Fibroblast of lung (primary cell): ENCODE measurements at regions not wholly inside any gene's neighbourhood (a gene's known extent, or its start where the extent isn't known, plus 50 kb on each side); places are given as distances from the start of the nearest gene placed in this dataset.

Experiments
- DNase-seq, 2 donors: peaks; one replicate each; pipeline versions ENCODE4 v3.0.0 to v3.0.0-alpha.2; 2010; ENCODE audit warnings: low read depth in 2 of 2
- H2AFZ ChIP-seq: 2 replicates; pipeline ENCODE4 v1.5.1; 2012; ENCODE audit warnings: low read length, control low read depth, inconsistent platforms
- H3K27ac ChIP-seq: 2 replicates; pipeline ENCODE4 v1.5.1; 2011; ENCODE audit warnings: low read length, control low read depth; ENCODE audit not compliant: insufficient read depth
- H3K27me3 ChIP-seq: 2 replicates; pipeline ENCODE4 v1.5.1; 2011; ENCODE audit warnings: mild to moderate bottlenecking, low read length; ENCODE audit not compliant: control insufficient read depth, insufficient read depth
- H3K36me3 ChIP-seq: 2 replicates; pipeline ENCODE4 v1.5.1; 2011; ENCODE audit warnings: low read length; ENCODE audit not compliant: control insufficient read depth, insufficient read depth
- H3K4me1 ChIP-seq: 2 replicates; pipeline ENCODE4 v1.5.1; 2011; ENCODE audit warnings: low read length; ENCODE audit not compliant: control insufficient read depth, insufficient read depth; ENCODE audit errors: extremely low read depth
- H3K4me2 ChIP-seq: 2 replicates; pipeline ENCODE4 v1.5.1; 2011; ENCODE audit warnings: low read length, control low read depth; ENCODE audit not compliant: insufficient read depth; ENCODE audit errors: extremely low read depth
- H3K4me3 ChIP-seq, 4 experiments: fragments of 200-600 bp in 1 of 4; sonication (generic) in 1 of 4; replicated peaks in 1 of 4; 2 replicates each; pipeline ENCODE4 v1.5.1; 2011 to 2016; ENCODE audit warnings: low read length in 4 of 4, low read depth in 3 of 4, mild to moderate bottlenecking in 3 of 4, control low read depth in 2 of 4, inconsistent platforms in 1 of 4, mixed read lengths in 1 of 4; ENCODE audit not compliant: insufficient read depth in 1 of 4; ENCODE audit errors: control extremely low read depth in 1 of 4
- H3K79me2 ChIP-seq: 2 replicates; pipeline ENCODE4 v1.5.1; 2012; ENCODE audit warnings: mild to moderate bottlenecking, low read length, inconsistent platforms; ENCODE audit not compliant: control insufficient read depth, insufficient read depth
- H3K9ac ChIP-seq: 2 replicates; pipeline ENCODE4 v1.5.1; 2011; ENCODE audit warnings: mild to moderate bottlenecking, low read length, control low read depth; ENCODE audit not compliant: insufficient read depth
- H3K9me3 ChIP-seq: 2 replicates; pipeline ENCODE4 v1.5.1; 2012; ENCODE audit warnings: low read depth, low read length; ENCODE audit not compliant: control insufficient read depth, insufficient read depth
- H4K20me1 ChIP-seq: 2 replicates; pipeline ENCODE4 v1.5.1; 2011; ENCODE audit warnings: low read length; ENCODE audit not compliant: control insufficient read depth, insufficient read depth; ENCODE audit errors: extremely low read depth
- CTCF ChIP-seq, 2 donors: IDR thresholded peaks in 1 of 2; conservative IDR thresholded peaks in 1 of 2; 1 replicate in 1 of 2; 2 replicates in 1 of 2; pipeline ENCODE4 v1.5.1; 2011 to 2012; ENCODE audit warnings: low read length in 2 of 2, control low read depth in 1 of 2, inconsistent platforms in 1 of 2, low read depth in 1 of 2, mild to moderate bottlenecking in 1 of 2
- EZH2 ChIP-seq: IDR thresholded peaks from 2 replicates; pipeline ENCODE4 v1.5.1; 2012; ENCODE audit warnings: low read length, control low read depth, mild to moderate bottlenecking; ENCODE audit errors: missing control alignments

- Histone ChIP-seq H3K9me3 (no peaks in the 10 kb centered on the region), H3K79me2 (no peaks in the 10 kb centered on the region), H3K4me2 (peak overlapping the region; percentile 13), H3K27ac (peak overlapping the region; percentile 34), H3K9ac (no peak overlapping the region), H3K27me3 (no peaks in the 10 kb centered on the region), H3K4me1 (peaks cover 16% of the 10 kb centered on the region), H3K4me3 (no peak overlapping the region), H3K36me3 (no peaks in the 10 kb centered on the region), H2AFZ (no peak overlapping the region), H4K20me1 (no peaks in the 10 kb centered on the region)
- TF ChIP-seq EZH2 (no peak), CTCF (conservative IDR thresholded peaks at IDR 0.05 in 1 of 2, IDR thresholded peaks at IDR 0.05 in 1 of 2; ENCODE audit: low read depth in 1 of 2, low read length in 2 of 2) (no peak)
- DNase-seq: peak; percentile 17 to 24
Observed at GRCh38 chr17:68790492-68790891, 164.7 kb downstream of the ABCA8 start.

GRCh38 chr17:68789203-68789962 lies 165.8 kb downstream of the ABCA8 start:
- Histone ChIP-seq H3K27ac (no peak overlapping the region), H3K9me3 (no peaks in the 10 kb centered on the region), H3K4me3 (no peak overlapping the region), H3K4me1 (peaks cover 16% of the 10 kb centered on the region), H3K27me3 (no peaks in the 10 kb centered on the region), H4K20me1 (no peaks in the 10 kb centered on the region), H3K79me2 (no peaks in the 10 kb centered on the region), H2AFZ (no peak overlapping the region), H3K36me3 (no peaks in the 10 kb centered on the region), H3K4me2 (no peak overlapping the region), H3K9ac (no peak overlapping the region)
- TF ChIP-seq EZH2 (no peak), CTCF (conservative IDR thresholded peaks at IDR 0.05 in 1 of 2, IDR thresholded peaks at IDR 0.05 in 1 of 2; ENCODE audit: low read depth in 1 of 2, low read length in 2 of 2) (no peak)
- no peak for DNase-seq

GRCh38 chr17:68785565-68786486 lies 169.4 kb downstream of the ABCA8 start:
- H4K20me1 ChIP-seq: no peaks in the 10 kb centered on the region
- no peaks in the 10 kb centered on the region for H3K9me3 ChIP-seq
- peaks cover 9% of the 10 kb centered on the region for H3K4me1 ChIP-seq
- peak overlapping the region; percentile 46 for H2AFZ ChIP-seq
- H3K27me3 ChIP-seq: no peaks in the 10 kb centered on the region
- no peaks in the 10 kb centered on the region for H3K79me2 ChIP-seq
- no peak for TF ChIP-seq EZH2
- no peak for TF ChIP-seq CTCF (conservative IDR thresholded peaks at IDR 0.05 in 1 of 2, IDR thresholded peaks at IDR 0.05 in 1 of 2; ENCODE audit: low read depth in 1 of 2, low read length in 2 of 2)
- no peak overlapping the region for H3K27ac ChIP-seq
- no peak overlapping the region for H3K4me2 ChIP-seq
- no peaks in the 10 kb centered on the region for H3K36me3 ChIP-seq
- no peak overlapping the region for H3K9ac ChIP-seq
- no peak overlapping the region for H3K4me3 ChIP-seq
- no peak for DNase-seq
